HEK293 (cell line): ENCODE measurements at regions not wholly inside any gene's neighbourhood (a gene's known extent, or its start where the extent isn't known, plus 50 kb on each side); places are given as distances from the start of the nearest gene placed in this dataset.
A peak's percentile ranks its signal among the peaks of the same experiment; 100 is the strongest.
"Not testable (repeated sequence)": the region's sequence is repeated elsewhere in the genome, so short reads cannot be mapped to it uniquely, and the experiment has no call there.

Experiments used
- CTCF ChIA-PET: fragments of 350-600 bp; formaldehyde crosslinking; extraction: SDS; loops from one replicate; lab custom pipeline; 2021; ENCODE audit warnings: antibody characterized with exemption; lab: Yijun Ruan, JAX
- POLR2A ChIA-PET: fragments of 300-600 bp; formaldehyde crosslinking; extraction: SDS; loops from one replicate; lab custom pipeline; 2020; ENCODE audit warnings: antibody characterized with exemption, inconsistent platforms; lab: Yijun Ruan, JAX
- H3K27ac ChIP-seq: fragments of 200-500 bp; sonication (Bioruptor generic); 2 replicates; pipeline ENCODE4 v1.5.1; 2014; ENCODE audit warnings: low read depth, low read length, control low read depth, inconsistent platforms; ENCODE audit errors: extremely low read depth
- H3K36me3 ChIP-seq, 2 experiments: fragments of 200-500 bp in 1 of 2; sonication (Bioruptor generic) in 1 of 2; 1 replicate in 1 of 2; 2 replicates in 1 of 2; pipeline ENCODE4 v1.5.1; 2014 to 2017; ENCODE audit warnings: inconsistent platforms in 2 of 2, low read length in 2 of 2; ENCODE audit not compliant: control insufficient read depth in 2 of 2, insufficient read depth in 1 of 2
- H3K4me1 ChIP-seq: fragments of 200-500 bp; sonication (Bioruptor generic); 2 replicates; pipeline ENCODE4 v1.5.1; 2014; ENCODE audit warnings: mild to moderate bottlenecking, low read length, inconsistent platforms; ENCODE audit not compliant: control insufficient read depth, insufficient read depth
- H3K4me3 ChIP-seq: 2 replicates; pipeline ENCODE4 v1.5.1; 2011; ENCODE audit warnings: low read depth, mild to moderate bottlenecking, control low read depth, low read length, moderate library complexity
- H3K9me3 ChIP-seq: fragments of 200-500 bp; sonication (Bioruptor generic); 2 replicates; pipeline ENCODE4 v1.5.1; 2014; ENCODE audit warnings: low read depth, low read length, inconsistent platforms; ENCODE audit not compliant: control insufficient read depth, insufficient read depth
- GFI1B ChIP-seq: fragments of 450-650 bp; formaldehyde crosslinking; IDR thresholded peaks from 2 replicates; pipeline ENCODE4 v1.5.1; 2016; ENCODE audit warnings: missing biosample characterization, missing genetic modification characterization
- HOXC10 ChIP-seq: sonication (generic); formaldehyde crosslinking; IDR thresholded peaks from 2 replicates; pipeline ENCODE4 v1.8.1; 2023; ENCODE audit warnings: mild to moderate bottlenecking, missing genetic modification reagents
- PRDM1 ChIP-seq: fragments of 450-650 bp; formaldehyde crosslinking; IDR thresholded peaks from 2 replicates; pipeline ENCODE4; 2016; ENCODE audit warnings: missing biosample characterization, missing genetic modification characterization
- RBAK ChIP-seq: fragments of 450-650 bp; formaldehyde crosslinking; IDR thresholded peaks from 2 replicates; pipeline ENCODE4 v1.5.1; 2016; ENCODE audit warnings: missing biosample characterization, missing genetic modification characterization
- WT1 ChIP-seq: fragments of 450-650 bp; formaldehyde crosslinking; IDR thresholded peaks from 2 replicates; pipeline ENCODE4 v1.5.1; 2016; ENCODE audit warnings: missing biosample characterization, missing genetic modification characterization
- ZFP3 ChIP-seq: fragments of 450-650 bp; formaldehyde crosslinking; IDR thresholded peaks from 2 replicates; pipeline ENCODE4 v1.5.1; 2016; ENCODE audit warnings: low read depth, missing biosample characterization, missing genetic modification characterization
- ZNF155 ChIP-seq: fragments of 450-650 bp; formaldehyde crosslinking; IDR thresholded peaks from 2 replicates; pipeline ENCODE4 v1.5.1; 2016; ENCODE audit warnings: missing biosample characterization, missing genetic modification characterization
- ZNF157 ChIP-seq: fragments of 450-650 bp; formaldehyde crosslinking; IDR thresholded peaks from 2 replicates; pipeline ENCODE4 v1.5.1; 2016; ENCODE audit warnings: missing biosample characterization, missing genetic modification characterization
- ZNF24 ChIP-seq: fragments of 450-650 bp; formaldehyde crosslinking; IDR thresholded peaks from 2 replicates; pipeline ENCODE4 v1.5.1; 2016; ENCODE audit warnings: missing biosample characterization, missing genetic modification characterization
- ZNF366 ChIP-seq: fragments of 450-650 bp; formaldehyde crosslinking; conservative IDR thresholded peaks from 2 replicates; pipeline ENCODE4 v1.5.1; 2016; ENCODE audit warnings: missing biosample characterization, missing genetic modification characterization
- ZNF473 ChIP-seq: fragments of 450-650 bp; formaldehyde crosslinking; IDR thresholded peaks from 2 replicates; pipeline ENCODE4 v1.5.1; 2017; ENCODE audit warnings: missing biosample characterization, missing genetic modification characterization
- ZNF510 ChIP-seq: fragments of 450-650 bp; formaldehyde crosslinking; IDR thresholded peaks from 2 replicates; pipeline ENCODE4 v1.5.1; 2018; ENCODE audit warnings: mild to moderate bottlenecking, missing genetic modification characterization, missing biosample characterization; ENCODE audit not compliant: insufficient replicate concordance
- ZNF560 ChIP-seq: fragments of 450-650 bp; formaldehyde crosslinking; IDR thresholded peaks from 2 replicates; pipeline ENCODE4 v1.5.1; 2017; ENCODE audit warnings: missing biosample characterization, missing genetic modification characterization, borderline replicate concordance
- ZNF623 ChIP-seq: fragments of 450-650 bp; formaldehyde crosslinking; IDR thresholded peaks from 2 replicates; pipeline ENCODE4 v1.5.1; 2016; ENCODE audit warnings: missing biosample characterization, missing genetic modification characterization
- ZNF624 ChIP-seq: fragments of 450-650 bp; formaldehyde crosslinking; IDR thresholded peaks from 2 replicates; pipeline ENCODE4 v1.5.1; 2017; ENCODE audit warnings: missing biosample characterization, missing genetic modification characterization
- TF ChIP-seq, protein P1 (sequence below): fragments of 450-650 bp; formaldehyde crosslinking; IDR thresholded peaks from 2 replicates; pipeline ENCODE4 v1.5.1; 2016; ENCODE audit warnings: missing biosample characterization, missing genetic modification characterization
- TF ChIP-seq, protein P2 (sequence below): fragments of 450-650 bp; formaldehyde crosslinking; IDR thresholded peaks from 2 replicates; pipeline ENCODE4 v1.5.1; 2016; ENCODE audit warnings: missing biosample characterization, missing genetic modification characterization

DNA sequence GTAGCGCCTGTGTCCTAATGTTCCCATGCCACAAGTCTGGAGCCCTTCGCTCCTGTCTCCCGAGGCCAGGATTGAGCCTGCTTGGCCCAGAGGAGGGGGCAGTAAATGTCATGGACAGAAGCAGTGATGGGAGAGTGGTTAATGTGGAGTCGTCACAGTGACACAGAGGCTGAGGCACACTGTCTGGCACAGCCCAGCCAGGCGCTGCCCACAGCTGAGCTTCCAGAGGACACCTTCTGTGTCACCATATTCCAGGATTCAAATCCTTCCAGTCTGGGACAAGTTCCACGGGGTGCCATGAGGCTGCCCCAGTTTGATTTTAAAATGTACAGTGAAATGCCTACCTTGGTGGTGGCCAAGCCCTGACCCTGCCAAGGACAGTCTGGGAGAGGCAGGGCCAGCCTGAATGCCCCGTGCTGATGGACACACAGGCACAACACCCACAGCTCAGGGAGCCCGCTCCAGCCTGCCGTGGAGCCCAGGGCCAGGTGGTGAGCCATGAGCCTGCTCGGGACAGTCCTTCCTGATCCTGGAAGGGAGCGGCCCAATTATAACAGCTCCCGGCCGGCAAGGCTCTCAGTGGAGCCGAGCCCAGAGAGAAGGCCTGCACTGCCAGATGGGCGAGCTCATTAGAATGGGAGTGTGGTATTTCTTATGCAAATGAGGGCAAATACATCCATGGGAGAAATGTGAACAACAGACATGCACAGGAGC lies 99.1 kb upstream of the RUFY1 start:
- CTCF ChIA-PET = no interaction called here
- Histone ChIP-seq H3K27ac (no peak overlapping the region), H3K9me3 (no peaks in the 10 kb centered on the region), H3K36me3 (no peaks in the 10 kb centered on the region), H3K4me3 (no peak overlapping the region), H3K4me1 (no peaks in the 10 kb centered on the region)
- TF ChIP-seq PRDM1 (tag by site-specific recombination) (no peak), ZNF24 (tag by site-specific recombination) (no peak), HOXC10 (CRISPR knock-in tag) (no peak), WT1 (tag by site-specific recombination) (no peak), ZNF560 (tag by site-specific recombination) (no peak), ZFP3 (tag by site-specific recombination) (no peak), GFI1B (tag by site-specific recombination) (no peak)
- TF ChIP-seq, protein P1, sequence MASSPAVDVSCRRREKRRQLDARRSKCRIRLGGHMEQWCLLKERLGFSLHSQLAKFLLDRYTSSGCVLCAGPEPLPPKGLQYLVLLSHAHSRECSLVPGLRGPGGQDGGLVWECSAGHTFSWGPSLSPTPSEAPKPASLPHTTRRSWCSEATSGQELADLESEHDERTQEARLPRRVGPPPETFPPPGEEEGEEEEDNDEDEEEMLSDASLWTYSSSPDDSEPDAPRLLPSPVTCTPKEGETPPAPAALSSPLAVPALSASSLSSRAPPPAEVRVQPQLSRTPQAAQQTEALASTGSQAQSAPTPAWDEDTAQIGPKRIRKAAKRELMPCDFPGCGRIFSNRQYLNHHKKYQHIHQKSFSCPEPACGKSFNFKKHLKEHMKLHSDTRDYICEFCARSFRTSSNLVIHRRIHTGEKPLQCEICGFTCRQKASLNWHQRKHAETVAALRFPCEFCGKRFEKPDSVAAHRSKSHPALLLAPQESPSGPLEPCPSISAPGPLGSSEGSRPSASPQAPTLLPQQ (tag by site-specific recombination) = no peak
- POLR2A ChIA-PET = no interaction called here

DNA sequence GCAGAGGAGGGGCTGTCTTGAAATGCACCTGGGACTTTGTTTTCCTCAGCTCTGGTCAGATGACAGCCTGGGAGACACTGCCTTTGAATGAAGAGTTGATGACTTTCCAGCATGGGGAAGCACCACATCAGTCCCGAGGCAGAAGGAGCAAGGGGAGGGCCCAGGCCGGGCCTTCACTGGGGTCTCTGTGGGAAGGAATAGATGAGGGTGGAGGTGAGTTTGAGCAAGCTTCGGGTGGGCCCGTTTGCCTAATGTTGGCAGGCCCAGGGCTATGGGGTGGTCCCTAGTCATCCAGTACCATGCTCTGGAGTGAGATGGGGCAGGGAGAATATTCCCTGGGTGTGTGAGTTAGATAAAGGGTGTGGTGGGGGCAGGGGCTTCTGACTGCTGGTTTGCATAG lies 100.4 kb upstream of the RUFY1 start:
- H3K27ac ChIP-seq, H3K36me3 ChIP-seq, H3K9me3 ChIP-seq, POLR2A ChIA-PET, H3K4me3 ChIP-seq, H3K4me1 ChIP-seq: not testable (repeated sequence)
- CTCF ChIA-PET = interaction anchor here (0.6 kb wide), 1 partner anchor 65 kb away, joined by 4 read pairs; no protein-coding TSS in a partner anchor

DNA sequence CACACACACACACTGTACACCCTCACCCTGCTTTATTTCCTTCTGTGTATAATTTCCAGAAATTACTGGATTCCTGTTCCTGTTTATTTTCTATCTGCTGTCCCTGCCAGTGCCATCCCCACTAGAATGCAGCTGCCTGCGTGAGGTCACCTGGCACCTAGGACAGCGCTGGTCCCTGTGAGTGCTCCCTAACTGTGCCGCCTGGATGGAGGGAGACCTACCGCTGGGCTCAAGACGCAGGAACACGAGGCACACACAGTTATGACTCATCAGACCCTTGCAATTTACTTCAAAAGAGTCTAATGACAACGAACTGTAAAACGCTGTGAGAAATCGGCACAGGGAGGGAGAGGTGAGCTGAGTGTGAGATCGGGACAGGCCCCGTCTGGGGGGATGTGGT lies 102.1 kb upstream of the RUFY1 start:
- CTCF ChIA-PET = not testable (repeated sequence)

GRCh38 chr5:179442289-179442688 lies 97.0 kb upstream of the ADAMTS2 start:
- H3K36me3 ChIP-seq, H3K9me3 ChIP-seq, H3K4me3 ChIP-seq, POLR2A ChIA-PET, CTCF ChIA-PET, H3K27ac ChIP-seq, H3K4me1 ChIP-seq: not testable (repeated sequence)
- peak; percentile 60 for TF ChIP-seq ZNF366 (tag by site-specific recombination)

More for the DNA sequence above, 102.1 kb upstream of the RUFY1 start:
- POLR2A ChIA-PET, H3K4me3 ChIP-seq, H3K4me1 ChIP-seq, H3K9me3 ChIP-seq, H3K36me3 ChIP-seq, H3K27ac ChIP-seq: not testable (repeated sequence)

- TF ChIP-seq RBAK (tag by site-specific recombination) = no peak
- TF ChIP-seq, protein P2, sequence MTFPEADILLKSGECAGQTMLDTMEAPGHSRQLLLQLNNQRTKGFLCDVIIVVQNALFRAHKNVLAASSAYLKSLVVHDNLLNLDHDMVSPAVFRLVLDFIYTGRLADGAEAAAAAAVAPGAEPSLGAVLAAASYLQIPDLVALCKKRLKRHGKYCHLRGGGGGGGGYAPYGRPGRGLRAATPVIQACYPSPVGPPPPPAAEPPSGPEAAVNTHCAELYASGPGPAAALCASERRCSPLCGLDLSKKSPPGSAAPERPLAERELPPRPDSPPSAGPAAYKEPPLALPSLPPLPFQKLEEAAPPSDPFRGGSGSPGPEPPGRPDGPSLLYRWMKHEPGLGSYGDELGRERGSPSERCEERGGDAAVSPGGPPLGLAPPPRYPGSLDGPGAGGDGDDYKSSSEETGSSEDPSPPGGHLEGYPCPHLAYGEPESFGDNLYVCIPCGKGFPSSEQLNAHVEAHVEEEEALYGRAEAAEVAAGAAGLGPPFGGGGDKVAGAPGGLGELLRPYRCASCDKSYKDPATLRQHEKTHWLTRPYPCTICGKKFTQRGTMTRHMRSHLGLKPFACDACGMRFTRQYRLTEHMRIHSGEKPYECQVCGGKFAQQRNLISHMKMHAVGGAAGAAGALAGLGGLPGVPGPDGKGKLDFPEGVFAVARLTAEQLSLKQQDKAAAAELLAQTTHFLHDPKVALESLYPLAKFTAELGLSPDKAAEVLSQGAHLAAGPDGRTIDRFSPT (tag by site-specific recombination) = no peak
- TF ChIP-seq ZNF155 (tag by site-specific recombination) = no peak
- no peak for TF ChIP-seq ZNF560 (tag by site-specific recombination)
- TF ChIP-seq ZNF510 (tag by site-specific recombination) = no peak
- no peak for TF ChIP-seq ZNF157 (tag by site-specific recombination)
- TF ChIP-seq ZNF624 (tag by site-specific recombination) = no peak
- TF ChIP-seq ZNF623 = no peak
- no peak for TF ChIP-seq ZNF473 (tag by site-specific recombination)
- POLR2A ChIA-PET = no interaction called here
- H3K4me3 ChIP-seq = no peak overlapping the region
- no peaks in the 10 kb centered on the region for H3K4me1 ChIP-seq
- CTCF ChIA-PET = no interaction called here
- no peaks in the 10 kb centered on the region for H3K9me3 ChIP-seq
- H3K36me3 ChIP-seq = no peaks in the 10 kb centered on the region
- H3K27ac ChIP-seq = no peak overlapping the region
These were observed 94.1 kb upstream of the ADAMTS2 start for GRCh38 chr5:179439181-179439985.
